HG02885 (cell line): ENCODE measurements at regions not wholly inside any gene's neighbourhood (a gene's known extent, or its start where the extent isn't known, plus 50 kb on each side); places are given as distances from the start of the nearest gene placed in this dataset.

Source experiments
- ATAC-seq: cut with Tn5 transposase; IDR thresholded peaks from one replicate; pipeline ENCODE4 v1.9.1; 2021; ENCODE audit warnings: mild to moderate bottlenecking; ENCODE audit not compliant: unreplicated experiment, poor library complexity

GRCh38 chr2:42947809-42948600 is 155.6 kb upstream of the HAAO start:
- no peak for ATAC-seq

DNA sequence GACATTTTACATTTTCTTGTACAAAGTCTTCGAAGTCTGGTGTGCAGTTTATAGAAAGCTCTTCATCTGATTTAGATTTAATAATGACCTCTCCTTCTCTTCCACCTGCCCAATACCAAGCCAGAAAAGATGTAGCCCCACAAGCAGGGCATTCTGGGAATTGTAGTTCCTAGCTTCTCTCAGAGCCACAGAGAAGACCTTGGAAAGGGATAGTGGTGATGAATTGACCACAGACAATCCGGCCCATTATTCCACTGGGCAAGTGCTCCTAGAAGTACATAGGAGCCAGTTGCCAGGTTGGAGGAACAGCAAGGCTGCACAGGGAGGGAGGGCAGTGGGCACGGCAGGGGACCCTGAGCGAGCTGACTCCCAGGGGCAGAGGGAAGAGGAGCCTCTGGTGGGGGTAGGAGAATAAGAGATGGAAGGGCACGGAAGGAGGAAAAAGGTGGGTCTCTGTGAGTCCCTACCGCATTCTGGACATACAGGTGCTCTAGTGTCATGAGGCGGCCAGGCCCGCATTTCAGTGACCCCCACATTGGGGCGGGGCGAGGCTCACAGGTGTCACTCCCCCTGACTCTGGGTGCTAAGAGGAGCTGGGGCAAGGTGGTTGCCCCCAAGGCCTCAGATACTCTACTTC is 152.5 kb upstream of the HAAO start:
- no peak for ATAC-seq

GRCh38 chr2:42942990-42943493 is 150.7 kb upstream of the HAAO start:
- no peak for ATAC-seq

- ATAC-seq: no peak
These were observed 150.0 kb upstream of the HAAO start for GRCh38 chr2:42942214-42942989.

DNA sequence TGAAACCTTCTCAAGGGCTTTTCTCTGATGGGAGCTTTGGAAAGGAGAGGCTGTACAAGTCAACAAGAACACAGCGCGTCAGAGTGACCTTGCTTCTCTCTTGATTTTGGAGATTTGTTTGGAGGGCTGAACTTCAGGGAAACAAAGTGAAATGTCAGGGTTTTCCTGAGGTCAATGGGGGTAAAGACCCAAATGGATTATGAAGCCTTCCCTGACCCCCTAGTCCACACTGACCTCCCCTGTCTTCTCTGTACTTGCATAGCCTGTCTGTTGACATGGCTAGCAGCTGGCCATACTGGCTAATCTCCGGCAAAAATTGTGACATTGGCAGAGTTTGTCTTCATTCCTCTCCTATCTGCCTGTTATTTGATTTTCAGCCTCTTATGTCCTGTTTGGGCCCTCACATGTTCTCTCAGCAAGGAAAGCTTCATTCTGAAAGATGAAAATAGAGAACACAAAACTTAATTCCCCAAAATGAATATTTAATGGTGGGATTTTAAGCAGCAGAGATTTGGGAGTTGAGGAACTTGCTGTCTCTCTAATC is 149.3 kb upstream of the HAAO start:
- ATAC-seq: no peak

GRCh38 chr2:42939411-42940206 is 147.2 kb upstream of the HAAO start:
- ATAC-seq: no peak

DNA sequence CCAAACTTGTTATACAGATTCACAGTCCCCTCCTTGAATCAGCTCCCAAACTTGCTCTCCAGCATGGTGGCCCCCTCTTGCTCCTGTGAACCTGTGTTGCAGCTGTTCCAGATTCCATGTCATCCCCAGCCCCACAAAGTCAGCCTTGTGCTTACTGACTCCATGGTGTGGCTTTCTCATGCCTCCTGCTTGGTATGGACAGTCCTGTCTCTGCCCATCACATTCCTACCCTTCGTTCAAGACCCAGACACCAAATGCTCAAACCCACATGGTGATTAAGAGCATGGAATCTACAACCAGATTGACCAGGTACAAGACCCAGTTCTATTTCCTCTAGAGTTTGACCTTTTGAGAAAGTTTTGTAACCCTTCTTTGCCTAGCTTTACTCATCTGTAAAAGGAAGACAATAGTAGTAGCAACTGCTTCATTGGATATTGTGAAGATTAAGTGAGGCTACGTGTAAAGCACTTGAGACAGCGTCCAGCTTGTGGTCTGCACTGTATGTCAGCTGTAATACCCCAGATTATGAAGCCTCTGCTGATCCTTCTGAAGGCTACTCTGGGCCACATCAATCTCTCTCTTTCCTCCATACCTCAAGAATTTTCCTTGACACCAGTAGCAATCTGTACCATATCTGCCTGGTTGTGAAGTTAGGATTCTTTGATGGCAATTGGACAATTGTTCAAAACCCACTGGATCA is 146.4 kb upstream of the HAAO start:
- no peak for ATAC-seq

DNA sequence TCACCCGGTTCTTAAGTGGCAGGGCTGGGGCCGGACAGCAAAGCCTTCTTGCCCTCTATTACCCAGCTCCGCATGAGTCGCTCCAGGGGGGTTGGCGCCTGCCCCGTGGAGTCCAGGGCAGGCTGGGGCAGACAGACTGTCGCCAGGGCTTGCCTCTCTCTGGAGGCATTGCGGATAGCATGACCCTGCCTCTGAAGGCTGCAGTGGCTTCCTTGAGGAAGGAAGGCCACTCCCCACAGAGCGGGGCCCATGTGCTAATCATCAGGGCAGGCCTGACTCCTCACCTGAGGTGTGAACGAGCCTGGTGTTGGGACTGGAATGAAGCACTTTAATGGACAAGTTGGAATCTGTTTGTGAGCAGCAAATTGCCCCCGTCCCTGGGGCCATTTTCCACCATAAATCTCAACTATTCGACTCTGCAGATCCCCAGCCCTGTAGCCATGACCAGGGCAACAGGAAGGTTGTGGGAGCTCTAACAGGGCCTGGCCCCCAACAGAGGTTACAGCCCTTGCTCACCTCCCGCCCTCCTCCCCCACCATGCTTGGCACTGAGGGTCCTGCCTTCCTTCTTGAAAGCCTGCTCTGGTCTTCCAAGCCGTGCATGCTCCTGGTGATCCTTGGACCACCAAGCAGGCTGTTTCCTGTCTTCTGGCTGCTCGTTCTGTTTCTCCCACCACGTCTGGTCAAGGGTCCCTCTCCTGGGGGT is 144.9 kb upstream of the HAAO start:
- ATAC-seq: no peak

DNA sequence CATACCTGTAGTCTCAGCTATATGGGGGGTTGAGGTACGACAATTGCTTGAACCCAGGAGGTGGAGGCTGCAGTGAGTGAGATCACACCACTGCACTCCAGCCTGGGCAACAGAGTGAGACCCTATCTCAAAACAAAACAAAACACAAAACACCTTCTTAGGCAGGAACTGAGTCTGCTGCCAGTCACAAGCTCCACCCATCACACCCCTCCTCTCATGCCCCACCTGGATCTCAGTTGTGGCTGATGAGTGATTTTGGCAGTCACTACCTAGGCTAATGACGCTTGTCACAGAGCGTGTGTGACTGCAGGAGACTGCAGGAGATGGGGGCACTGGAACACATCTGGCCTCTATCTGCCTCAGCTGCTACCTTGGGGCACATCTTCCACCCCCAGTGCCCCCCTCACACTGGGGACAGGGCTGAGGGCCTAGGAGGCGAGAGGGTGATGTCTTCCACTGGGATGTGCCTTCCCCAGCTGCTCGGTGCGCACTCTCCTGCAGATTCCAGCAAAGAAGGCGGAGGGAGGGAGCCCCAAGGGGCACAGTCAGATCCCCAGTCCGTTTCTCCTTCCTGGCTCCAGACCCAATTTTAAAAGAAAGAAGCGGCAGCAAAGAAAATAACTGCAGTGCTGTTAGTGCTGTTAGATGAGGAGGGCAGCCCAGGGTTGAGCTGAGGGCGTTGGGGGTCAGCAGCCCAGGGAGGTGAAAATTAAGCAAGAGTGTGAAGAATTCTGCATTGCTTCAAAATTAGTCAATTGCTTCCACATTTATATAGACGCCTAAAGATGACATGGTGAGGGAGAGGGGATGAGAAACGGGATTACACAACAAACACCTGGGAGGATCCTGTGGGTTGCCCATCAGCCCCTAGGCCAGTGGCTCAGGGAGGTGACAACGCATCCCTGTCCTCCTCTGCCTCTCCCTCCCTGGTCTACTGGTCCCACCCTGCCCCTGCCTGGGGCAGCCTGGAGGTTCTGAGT is 143.6 kb upstream of the HAAO start:
- ATAC-seq: no peak

GRCh38 chr2:42934580-42935186 is 142.3 kb upstream of the HAAO start:
- ATAC-seq: no peak

DNA sequence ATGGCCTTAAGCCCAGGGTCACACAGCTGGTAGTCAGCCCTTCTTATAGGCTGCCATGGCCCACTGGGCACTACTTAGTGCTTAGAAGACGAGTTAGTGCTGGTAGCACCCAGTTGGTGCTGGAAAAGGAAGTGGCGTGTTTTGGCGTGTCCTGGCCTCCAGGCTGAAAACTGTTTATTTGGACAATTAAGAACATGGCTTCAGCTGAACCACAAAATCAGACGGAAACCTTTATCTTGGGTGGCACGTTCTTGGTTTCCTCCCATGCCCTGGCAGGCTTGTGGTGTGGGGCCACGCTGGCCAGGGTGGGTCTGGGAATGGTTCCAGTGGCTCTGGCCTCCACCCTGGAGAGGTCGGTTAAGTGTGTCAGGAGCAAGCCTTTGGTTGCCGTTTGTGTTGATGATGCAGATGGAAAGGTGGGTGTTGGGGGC is 141.5 kb upstream of the HAAO start:
- ATAC-seq: no peak

DNA sequence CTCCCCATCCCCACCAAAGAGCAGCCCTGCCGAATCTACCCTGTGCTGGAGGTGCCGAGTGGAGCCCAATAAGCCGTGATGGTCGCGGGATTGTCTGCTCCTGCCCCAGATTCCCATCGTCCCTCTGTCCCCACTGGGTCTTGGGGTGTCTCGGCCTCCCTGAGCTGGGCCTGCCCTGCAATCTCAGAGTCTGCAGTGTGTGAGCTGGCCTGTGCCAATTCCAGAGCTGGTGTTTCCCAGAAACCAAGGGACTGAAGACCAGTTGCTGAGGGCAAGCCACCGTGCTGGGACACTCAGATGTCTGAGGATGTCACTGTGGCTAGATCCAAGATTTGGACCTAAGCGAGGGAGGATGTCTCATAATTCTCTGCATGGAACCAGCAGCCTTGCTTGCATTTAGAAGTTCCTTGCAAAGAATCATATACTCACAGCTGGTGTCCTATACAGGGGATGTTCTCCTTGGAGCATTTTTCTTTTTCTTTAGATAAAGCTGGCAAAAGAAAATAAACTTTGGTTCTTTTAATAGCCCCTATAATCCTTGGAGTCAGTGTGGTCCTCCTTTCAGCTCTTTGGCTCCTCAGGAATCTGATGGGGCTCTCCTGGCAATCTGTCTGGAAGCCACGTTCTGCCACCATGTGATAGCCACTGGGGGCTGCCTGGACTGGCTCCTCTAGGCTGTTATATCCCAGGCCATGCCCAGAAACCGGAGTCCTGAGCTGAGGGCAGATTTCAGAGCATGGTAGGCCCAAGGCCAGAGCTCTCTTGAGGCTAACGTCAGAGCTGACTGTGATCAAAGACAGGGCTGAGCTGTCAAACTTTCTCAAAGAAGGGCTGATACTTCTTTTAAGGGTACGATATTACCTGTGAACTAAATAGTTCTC is 140.1 kb upstream of the HAAO start:
- no peak for ATAC-seq

- no peak for ATAC-seq
These were observed 139.4 kb upstream of the HAAO start for GRCh38 chr2:42931818-42932195.

GRCh38 chr2:42931146-42931817 is 138.9 kb upstream of the HAAO start:
- no peak for ATAC-seq

- no peak for ATAC-seq
These were observed 137.7 kb upstream of the HAAO start for GRCh38 chr2:42930025-42930581.
